ENCODE measurements at regions not wholly inside any gene's neighbourhood (a gene's known extent, or its start where the extent isn't known, plus 50 kb on each side); places are given as distances from the start of the nearest gene placed in this dataset.
"Not testable (repeated sequence)": the region's sequence is repeated elsewhere in the genome, so short reads cannot be mapped to it uniquely, and the experiment has no call there.

- H3K4me3 Mint-ChIP-seq: no peak overlapping the region
- DNase-seq (ENCODE audit: low spot score in 2 of 2): no peak
- H3K36me3 Mint-ChIP-seq: no peaks in the 10 kb centered on the region
- H3K4me1 Mint-ChIP-seq: no peaks in the 10 kb centered on the region
- no peaks in the 10 kb centered on the region for H3K9me3 Mint-ChIP-seq
- no peak overlapping the region for H3K27ac Mint-ChIP-seq
- no peak for ATAC-seq
Observed at GRCh38 chr2:194867328-194867727, 789.7 kb upstream of the SLC39A10 start.

GRCh38 chr2:194854941-194855340, 802.1 kb upstream of the SLC39A10 start:
- no peaks in the 10 kb centered on the region for H3K36me3 Mint-ChIP-seq
- peaks cover 9% of the 10 kb centered on the region for H3K9me3 Mint-ChIP-seq
- no peaks in the 10 kb centered on the region for H3K4me1 Mint-ChIP-seq
- H3K27ac Mint-ChIP-seq: no peak overlapping the region
- no peak overlapping the region for H3K4me3 Mint-ChIP-seq
- DNase-seq (ENCODE audit: low spot score in 2 of 2) (no peak), ATAC-seq (no peak)

GRCh38 chr2:194842871-194843270, 814.2 kb upstream of the SLC39A10 start:
- Mint-ChIP-seq H3K36me3 (no peaks in the 10 kb centered on the region), H3K4me1 (no peaks in the 10 kb centered on the region), H3K4me3 (no peak overlapping the region), H3K27ac (no peak overlapping the region), H3K9me3 (no peaks in the 10 kb centered on the region)
- no peak for DNase-seq (ENCODE audit: low spot score in 2 of 2)
- no peak for ATAC-seq

- not testable (repeated sequence) for H3K4me3 Mint-ChIP-seq; H3K36me3 Mint-ChIP-seq; H3K9me3 Mint-ChIP-seq; H3K27ac Mint-ChIP-seq; DNase-seq (ENCODE audit: low spot score in 2 of 2); H3K4me1 Mint-ChIP-seq; ATAC-seq
Observed at GRCh38 chr2:194834371-194834770, 822.7 kb upstream of the SLC39A10 start.

GRCh38 chr2:194826241-194826640, 830.8 kb upstream of the SLC39A10 start:
- Mint-ChIP-seq H3K36me3 (no peaks in the 10 kb centered on the region), H3K27ac (no peak overlapping the region)

GRCh38 chr2:194824450-194824849, 832.6 kb upstream of the SLC39A10 start:
- no peaks in the 10 kb centered on the region for H3K4me1 Mint-ChIP-seq
- no peak overlapping the region for H3K4me3 Mint-ChIP-seq
- DNase-seq (ENCODE audit: low spot score in 2 of 2) (no peak), ATAC-seq (no peak)
- no peaks in the 10 kb centered on the region for H3K36me3 Mint-ChIP-seq
- H3K27ac Mint-ChIP-seq: no peak overlapping the region
- no peaks in the 10 kb centered on the region for H3K9me3 Mint-ChIP-seq

More at GRCh38 chr2:194826241-194826640, 830.8 kb upstream of the SLC39A10 start:
- Mint-ChIP-seq H3K4me3 (no peak overlapping the region), H3K9me3 (no peaks in the 10 kb centered on the region), H3K4me1 (no peaks in the 10 kb centered on the region)
- DNase-seq (ENCODE audit: low spot score in 2 of 2) (no peak), ATAC-seq (no peak)

- no peak for ATAC-seq
- no peaks in the 10 kb centered on the region for H3K4me1 Mint-ChIP-seq
- no peak overlapping the region for H3K4me3 Mint-ChIP-seq
- no peak overlapping the region for H3K27ac Mint-ChIP-seq
- DNase-seq (ENCODE audit: low spot score in 2 of 2): no peak
- H3K36me3 Mint-ChIP-seq: no peaks in the 10 kb centered on the region
- H3K9me3 Mint-ChIP-seq: no peaks in the 10 kb centered on the region
Observed at GRCh38 chr2:194822657-194823056, 834.4 kb upstream of the SLC39A10 start.

- DNase-seq (ENCODE audit: low spot score in 2 of 2) (no peak), ATAC-seq (no peak)
- Mint-ChIP-seq H3K36me3 (no peaks in the 10 kb centered on the region), H3K9me3 (no peaks in the 10 kb centered on the region), H3K4me3 (no peak overlapping the region), H3K27ac (no peak overlapping the region), H3K4me1 (no peaks in the 10 kb centered on the region)
Observed at GRCh38 chr2:194822097-194822496, 834.9 kb upstream of the SLC39A10 start.

- Mint-ChIP-seq H3K36me3 (no peaks in the 10 kb centered on the region), H3K4me3 (no peak overlapping the region), H3K27ac (no peak overlapping the region), H3K9me3 (no peaks in the 10 kb centered on the region), H3K4me1 (no peaks in the 10 kb centered on the region)
- no peak for DNase-seq (ENCODE audit: low spot score in 2 of 2)
- ATAC-seq: no peak
Observed at GRCh38 chr2:194819367-194819766, 837.7 kb upstream of the SLC39A10 start.

- DNase-seq (ENCODE audit: low spot score in 2 of 2): no peak
- no peak overlapping the region for H3K27ac Mint-ChIP-seq
- H3K36me3 Mint-ChIP-seq: no peaks in the 10 kb centered on the region
- H3K4me3 Mint-ChIP-seq: no peak overlapping the region
- H3K4me1 Mint-ChIP-seq: no peaks in the 10 kb centered on the region
- no peaks in the 10 kb centered on the region for H3K9me3 Mint-ChIP-seq
- no peak for ATAC-seq
Observed at GRCh38 chr2:194815475-194815874, 841.6 kb upstream of the SLC39A10 start.

- H3K4me3 Mint-ChIP-seq: no peak overlapping the region
Observed at GRCh38 chr2:194802589-194802988, 854.4 kb upstream of the SLC39A10 start.

GRCh38 chr2:194787071-194787470, 870.0 kb upstream of the SLC39A10 start:
- DNase-seq (ENCODE audit: low spot score in 2 of 2); ATAC-seq; H3K27ac Mint-ChIP-seq; H3K36me3 Mint-ChIP-seq; H3K9me3 Mint-ChIP-seq; H3K4me1 Mint-ChIP-seq; H3K4me3 Mint-ChIP-seq: not testable (repeated sequence)

More at GRCh38 chr2:194802589-194802988, 854.4 kb upstream of the SLC39A10 start:
- Mint-ChIP-seq H3K36me3 (no peaks in the 10 kb centered on the region), H3K9me3 (peaks cover 3% of the 10 kb centered on the region), H3K27ac (no peak overlapping the region), H3K4me1 (no peaks in the 10 kb centered on the region)
- DNase-seq (ENCODE audit: low spot score in 2 of 2): no peak
- ATAC-seq: no peak

- not testable (repeated sequence) for H3K27ac Mint-ChIP-seq, H3K9me3 Mint-ChIP-seq
Observed at GRCh38 chr2:194771394-194771793, 885.6 kb upstream of the SLC39A10 start.

GRCh38 chr2:194769030-194769429, 888.0 kb upstream of the SLC39A10 start:
- H3K27ac Mint-ChIP-seq: no peak overlapping the region
- H3K4me3 Mint-ChIP-seq: no peak overlapping the region
- ATAC-seq (no peak), DNase-seq (ENCODE audit: low spot score in 2 of 2) (no peak)
- no peaks in the 10 kb centered on the region for H3K36me3 Mint-ChIP-seq
- no peaks in the 10 kb centered on the region for H3K4me1 Mint-ChIP-seq
- no peaks in the 10 kb centered on the region for H3K9me3 Mint-ChIP-seq

More at GRCh38 chr2:194771394-194771793, 885.6 kb upstream of the SLC39A10 start:
- H3K4me1 Mint-ChIP-seq; H3K4me3 Mint-ChIP-seq; H3K36me3 Mint-ChIP-seq; DNase-seq (ENCODE audit: low spot score in 2 of 2); ATAC-seq: not testable (repeated sequence)

- no peak overlapping the region for H3K4me3 Mint-ChIP-seq
- no peak for ATAC-seq
Observed at GRCh38 chr2:194765723-194766122, 891.3 kb upstream of the SLC39A10 start.

GRCh38 chr2:194750926-194751325, 906.1 kb upstream of the SLC39A10 start:
- no peak overlapping the region for H3K4me3 Mint-ChIP-seq
- DNase-seq (ENCODE audit: low spot score in 2 of 2): no peak
- H3K4me1 Mint-ChIP-seq: no peaks in the 10 kb centered on the region
- H3K36me3 Mint-ChIP-seq: no peaks in the 10 kb centered on the region
- ATAC-seq: no peak
- no peaks in the 10 kb centered on the region for H3K9me3 Mint-ChIP-seq
- H3K27ac Mint-ChIP-seq: no peak overlapping the region

More at GRCh38 chr2:194765723-194766122, 891.3 kb upstream of the SLC39A10 start:
- no peaks in the 10 kb centered on the region for H3K4me1 Mint-ChIP-seq
- no peak for DNase-seq (ENCODE audit: low spot score in 2 of 2)
- H3K27ac Mint-ChIP-seq: no peak overlapping the region
- H3K9me3 Mint-ChIP-seq: no peaks in the 10 kb centered on the region
- no peaks in the 10 kb centered on the region for H3K36me3 Mint-ChIP-seq

GRCh38 chr2:194745557-194746146, 911.4 kb upstream of the SLC39A10 start:
- no peak overlapping the region for H3K4me3 Mint-ChIP-seq
- no peaks in the 10 kb centered on the region for H3K9me3 Mint-ChIP-seq
- H3K36me3 Mint-ChIP-seq: no peaks in the 10 kb centered on the region
- DNase-seq (ENCODE audit: low spot score in 2 of 2) (no peak), ATAC-seq (no peak)
- no peak overlapping the region for H3K27ac Mint-ChIP-seq
- H3K4me1 Mint-ChIP-seq: no peaks in the 10 kb centered on the region
